ENCODE measurements at regions not wholly inside any gene's neighbourhood (a gene's known extent, or its start where the extent isn't known, plus 50 kb on each side); places are given as distances from the start of the nearest gene placed in this dataset.

DNA sequence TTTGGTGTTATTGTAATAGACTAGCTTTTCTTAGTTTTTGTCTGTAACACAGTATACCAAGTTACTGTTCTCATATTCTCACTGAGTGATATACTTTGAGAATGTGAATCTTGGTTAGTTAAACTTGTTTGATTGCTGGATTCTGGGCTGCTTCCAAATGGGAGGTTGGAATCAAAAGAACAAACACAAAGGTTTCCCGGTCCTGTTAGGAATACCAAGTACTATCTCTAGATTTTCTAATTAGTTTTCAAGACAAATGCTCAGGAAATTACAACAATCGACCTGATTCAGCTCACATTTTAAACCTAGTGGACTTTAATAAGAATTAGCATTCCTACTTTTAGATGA lies 244.3 kb downstream of the CSNK1G3 start:
- peaks cover 0 to 5% (median 0%) of the 10 kb centered on the region in 7 donors for H3K9me3 Mint-ChIP-seq
- Histone ChIP-seq H3K36me3 (ENCODE audit: control insufficient read depth, insufficient read depth, low read length) (no peaks in the 10 kb centered on the region), H3K27ac (ENCODE audit: insufficient read depth, low read length, poor library complexity, severe bottlenecking) (no peak overlapping the region), H3K9me3 (ENCODE audit: control insufficient read depth in 2 of 2, low read length in 2 of 2) (no peaks in the 10 kb centered on the region), H3K4me1 (ENCODE audit: control insufficient read depth, insufficient read depth, low read length, poor library complexity, severe bottlenecking) (no peaks in the 10 kb centered on the region), H3K27me3 (ENCODE audit: control insufficient read depth, insufficient read depth, low read length) (no peaks in the 10 kb centered on the region), H3K4me3 (ENCODE audit: low read depth, low read length) (no peak overlapping the region)
- DNase-seq = no peak
- no peaks in the 10 kb centered on the region for H3K36me3 Mint-ChIP-seq
- H3K4me1 Mint-ChIP-seq = no peaks in the 10 kb centered on the region
- H3K4me3 Mint-ChIP-seq = no peak overlapping the region
- ATAC-seq (ENCODE audit: low read depth in 2 of 2) = no peak
- H3K27me3 Mint-ChIP-seq = no peaks in the 10 kb centered on the region
- no peak overlapping the region for H3K27ac Mint-ChIP-seq

DNA sequence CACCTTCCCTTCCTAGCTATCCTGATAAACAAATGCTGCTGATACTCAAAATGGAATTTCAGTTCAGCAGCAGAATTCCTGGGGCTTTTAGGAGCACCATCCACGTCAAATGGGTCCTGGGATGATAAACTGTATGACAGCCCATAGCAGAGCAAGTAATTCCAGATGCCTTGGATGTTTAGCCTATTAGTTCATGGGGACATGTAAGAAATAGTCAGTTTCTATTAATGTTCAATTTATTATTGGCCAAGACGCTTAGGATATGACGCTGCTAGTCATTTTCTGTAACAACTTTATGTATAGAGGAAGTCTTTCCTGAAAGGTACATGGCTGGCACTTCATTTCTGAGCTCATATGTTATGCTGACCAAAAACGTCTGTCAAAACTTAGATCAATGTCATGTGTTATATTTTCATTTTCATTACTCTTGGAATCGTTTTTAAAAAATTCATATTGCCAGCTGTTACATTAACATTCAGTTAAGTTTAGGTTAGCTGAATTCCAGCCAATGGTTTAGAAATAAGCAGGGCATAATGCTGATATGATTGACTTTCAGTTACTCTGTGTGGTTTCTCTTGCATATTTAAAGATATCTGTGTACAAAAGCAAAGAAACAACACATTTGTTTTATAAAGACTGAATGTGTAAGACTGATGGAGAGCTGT lies 243.8 kb downstream of the CSNK1G3 start:
- H3K36me3 Mint-ChIP-seq = no peaks in the 10 kb centered on the region
- no peaks in the 10 kb centered on the region for H3K36me3 ChIP-seq (ENCODE audit: control insufficient read depth, insufficient read depth, low read length)
- ATAC-seq (ENCODE audit: low read depth in 2 of 2) (no peak), DNase-seq (no peak)
- no peaks in the 10 kb centered on the region for H3K4me1 Mint-ChIP-seq
- no peaks in the 10 kb centered on the region for H3K9me3 ChIP-seq (ENCODE audit: control insufficient read depth in 2 of 2, low read length in 2 of 2)
- no peaks in the 10 kb centered on the region for H3K4me1 ChIP-seq (ENCODE audit: control insufficient read depth, insufficient read depth, low read length, poor library complexity, severe bottlenecking)
- H3K27ac Mint-ChIP-seq = no peak overlapping the region
- no peaks in the 10 kb centered on the region for H3K27me3 ChIP-seq (ENCODE audit: control insufficient read depth, insufficient read depth, low read length)
- H3K4me3 ChIP-seq (ENCODE audit: low read depth, low read length) = no peak overlapping the region
- peaks cover 0 to 5% (median 0%) of the 10 kb centered on the region in 7 donors for H3K9me3 Mint-ChIP-seq
- H3K27me3 Mint-ChIP-seq = no peaks in the 10 kb centered on the region
- no peak overlapping the region for H3K27ac ChIP-seq (ENCODE audit: insufficient read depth, low read length, poor library complexity, severe bottlenecking)
- no peak overlapping the region for H3K4me3 Mint-ChIP-seq

DNA sequence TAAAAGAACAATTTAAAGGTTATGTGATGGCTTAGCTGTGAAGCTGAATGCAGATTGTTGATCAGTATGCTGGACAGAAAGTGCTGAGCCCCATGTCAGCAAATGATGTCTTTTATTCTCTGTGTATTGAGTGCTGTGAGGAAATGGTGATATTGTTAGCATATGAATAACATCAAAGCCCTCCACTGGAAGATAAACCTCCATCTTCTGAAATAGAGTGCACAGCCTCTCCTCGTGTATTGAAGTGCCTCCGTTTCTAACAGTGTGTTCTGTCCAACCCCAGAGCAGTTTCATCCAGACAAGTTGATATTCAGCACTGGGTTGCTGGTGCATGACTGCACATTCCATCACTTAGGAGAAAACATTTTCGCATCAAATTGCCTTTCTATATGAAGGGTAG lies 242.9 kb downstream of the CSNK1G3 start:
- no peak overlapping the region for H3K4me3 ChIP-seq (ENCODE audit: low read depth, low read length)
- no peak overlapping the region for H3K27ac ChIP-seq (ENCODE audit: insufficient read depth, low read length, poor library complexity, severe bottlenecking)
- H3K27ac Mint-ChIP-seq = no peak overlapping the region
- ATAC-seq (ENCODE audit: low read depth in 2 of 2) (no peak), DNase-seq (no peak)
- H3K4me1 ChIP-seq (ENCODE audit: control insufficient read depth, insufficient read depth, low read length, poor library complexity, severe bottlenecking) = no peaks in the 10 kb centered on the region
- H3K27me3 Mint-ChIP-seq = no peaks in the 10 kb centered on the region
- H3K36me3 ChIP-seq (ENCODE audit: control insufficient read depth, insufficient read depth, low read length) = no peaks in the 10 kb centered on the region
- H3K27me3 ChIP-seq (ENCODE audit: control insufficient read depth, insufficient read depth, low read length) = no peaks in the 10 kb centered on the region
- H3K9me3 Mint-ChIP-seq = peaks cover 0 to 5% (median 0%) of the 10 kb centered on the region in 7 donors
- no peaks in the 10 kb centered on the region for H3K36me3 Mint-ChIP-seq
- H3K4me1 Mint-ChIP-seq = no peaks in the 10 kb centered on the region
- H3K4me3 Mint-ChIP-seq = no peak overlapping the region
- H3K9me3 ChIP-seq (ENCODE audit: control insufficient read depth in 2 of 2, low read length in 2 of 2) = no peaks in the 10 kb centered on the region

- H3K27ac ChIP-seq (ENCODE audit: insufficient read depth, low read length, poor library complexity, severe bottlenecking) = no peak overlapping the region
- no peaks in the 10 kb centered on the region for H3K36me3 ChIP-seq (ENCODE audit: control insufficient read depth, insufficient read depth, low read length)
- Mint-ChIP-seq H3K4me1 (no peaks in the 10 kb centered on the region), H3K9me3 (peaks cover 0 to 5% (median 0%) of the 10 kb centered on the region in 7 donors), H3K36me3 (no peaks in the 10 kb centered on the region), H3K27ac (no peak overlapping the region), H3K4me3 (no peak overlapping the region), H3K27me3 (no peaks in the 10 kb centered on the region)
- H3K27me3 ChIP-seq (ENCODE audit: control insufficient read depth, insufficient read depth, low read length) = no peaks in the 10 kb centered on the region
- H3K4me1 ChIP-seq (ENCODE audit: control insufficient read depth, insufficient read depth, low read length, poor library complexity, severe bottlenecking) = no peaks in the 10 kb centered on the region
- DNase-seq = no peak
- H3K4me3 ChIP-seq (ENCODE audit: low read depth, low read length) = no peak overlapping the region
- ATAC-seq (ENCODE audit: low read depth in 2 of 2) = no peak
- H3K9me3 ChIP-seq (ENCODE audit: control insufficient read depth in 2 of 2, low read length in 2 of 2) = no peaks in the 10 kb centered on the region
Observed at GRCh38 chr5:123753937-123754891, 242.2 kb downstream of the CSNK1G3 start.

DNA sequence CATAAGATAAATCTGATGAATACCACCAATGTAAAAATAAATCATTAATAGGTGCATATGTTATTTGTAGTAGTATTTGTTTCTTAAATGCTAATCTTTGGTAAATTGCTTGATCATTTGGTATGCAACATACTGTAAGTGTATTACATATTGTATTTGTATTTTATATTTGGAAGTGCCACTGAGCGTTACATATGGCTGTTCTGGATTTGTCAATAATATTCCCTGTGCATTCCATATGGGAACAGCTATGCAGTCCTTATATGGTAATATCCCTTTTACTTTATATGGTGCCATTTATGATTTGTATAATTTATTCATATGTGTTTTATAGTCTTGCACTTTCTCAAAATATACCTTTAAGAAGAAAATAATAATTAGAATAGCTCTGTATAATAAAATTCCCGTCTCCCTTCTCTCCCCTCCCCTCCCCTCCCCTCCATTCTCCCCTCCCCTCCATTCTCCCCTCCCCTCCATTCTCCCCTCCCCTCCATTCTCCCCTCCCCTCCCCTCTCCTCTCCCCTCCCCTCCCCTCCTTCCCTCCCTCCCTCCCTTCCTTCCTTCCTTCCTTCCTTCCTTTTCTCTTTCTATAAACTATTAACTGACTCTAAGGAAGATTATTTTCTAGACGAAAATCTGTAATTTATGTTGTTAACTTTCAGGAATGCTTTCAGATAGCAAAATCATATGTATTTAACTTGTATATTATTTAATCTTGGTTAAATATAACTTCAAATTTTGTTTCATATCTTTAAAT lies 241.4 kb downstream of the CSNK1G3 start:
- H3K9me3 Mint-ChIP-seq = peaks cover 0 to 2% (median 0%) of the 10 kb centered on the region in 7 donors
- ATAC-seq (ENCODE audit: low read depth in 2 of 2) (no peak), DNase-seq (no peak)
- no peak overlapping the region for H3K4me3 Mint-ChIP-seq
- H3K27ac Mint-ChIP-seq = no peak overlapping the region
- Histone ChIP-seq H3K27me3 (ENCODE audit: control insufficient read depth, insufficient read depth, low read length) (no peaks in the 10 kb centered on the region), H3K4me1 (ENCODE audit: control insufficient read depth, insufficient read depth, low read length, poor library complexity, severe bottlenecking) (no peaks in the 10 kb centered on the region), H3K36me3 (ENCODE audit: control insufficient read depth, insufficient read depth, low read length) (no peaks in the 10 kb centered on the region), H3K4me3 (ENCODE audit: low read depth, low read length) (no peak overlapping the region), H3K27ac (ENCODE audit: insufficient read depth, low read length, poor library complexity, severe bottlenecking) (no peak overlapping the region), H3K9me3 (ENCODE audit: control insufficient read depth in 2 of 2, low read length in 2 of 2) (no peaks in the 10 kb centered on the region)
- H3K36me3 Mint-ChIP-seq = no peaks in the 10 kb centered on the region
- H3K27me3 Mint-ChIP-seq = no peaks in the 10 kb centered on the region
- no peaks in the 10 kb centered on the region for H3K4me1 Mint-ChIP-seq

- no peaks in the 10 kb centered on the region for H3K4me1 Mint-ChIP-seq
- Histone ChIP-seq H3K4me3 (ENCODE audit: low read depth, low read length) (no peak overlapping the region), H3K9me3 (ENCODE audit: control insufficient read depth in 2 of 2, low read length in 2 of 2) (no peaks in the 10 kb centered on the region), H3K27me3 (ENCODE audit: control insufficient read depth, insufficient read depth, low read length) (no peaks in the 10 kb centered on the region), H3K4me1 (ENCODE audit: control insufficient read depth, insufficient read depth, low read length, poor library complexity, severe bottlenecking) (no peaks in the 10 kb centered on the region), H3K27ac (ENCODE audit: insufficient read depth, low read length, poor library complexity, severe bottlenecking) (no peak overlapping the region), H3K36me3 (ENCODE audit: control insufficient read depth, insufficient read depth, low read length) (no peaks in the 10 kb centered on the region)
- ATAC-seq (ENCODE audit: low read depth in 2 of 2) (no peak), DNase-seq (no peak)
- H3K4me3 Mint-ChIP-seq = no peak overlapping the region
- H3K27ac Mint-ChIP-seq = no peak overlapping the region
- H3K9me3 Mint-ChIP-seq = peaks cover 0 to 2% (median 0%) of the 10 kb centered on the region in 7 donors
- H3K36me3 Mint-ChIP-seq = no peaks in the 10 kb centered on the region
- H3K27me3 Mint-ChIP-seq = no peaks in the 10 kb centered on the region
Observed at GRCh38 chr5:123752552-123753179, 240.7 kb downstream of the CSNK1G3 start.

DNA sequence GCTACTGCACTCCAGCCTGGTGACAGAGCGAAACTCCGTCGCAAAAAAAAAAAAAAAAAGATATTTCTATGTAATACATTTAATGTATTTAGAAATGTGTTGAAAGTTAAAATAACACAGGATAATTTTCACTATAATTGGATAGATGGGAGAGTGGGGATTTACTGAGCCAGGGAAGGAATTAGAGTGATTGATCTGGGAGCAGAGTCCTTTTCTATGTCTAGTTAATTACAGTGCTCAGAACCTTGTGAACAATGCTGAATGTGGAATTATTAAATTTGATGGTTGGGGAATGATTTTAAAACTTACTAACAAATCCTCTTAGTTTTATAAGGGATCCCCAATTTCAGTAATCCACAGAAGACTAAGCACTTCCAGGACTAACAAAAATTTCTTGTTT lies 239.7 kb downstream of the CSNK1G3 start:
- Mint-ChIP-seq H3K36me3 (no peaks in the 10 kb centered on the region), H3K27me3 (no peaks in the 10 kb centered on the region), H3K9me3 (peaks cover 0 to 2% (median 0%) of the 10 kb centered on the region in 7 donors), H3K4me1 (no peaks in the 10 kb centered on the region), H3K27ac (no peak overlapping the region), H3K4me3 (no peak overlapping the region)
- H3K27me3 ChIP-seq (ENCODE audit: control insufficient read depth, insufficient read depth, low read length) = no peaks in the 10 kb centered on the region
- no peak overlapping the region for H3K27ac ChIP-seq (ENCODE audit: insufficient read depth, low read length, poor library complexity, severe bottlenecking)
- H3K4me1 ChIP-seq (ENCODE audit: control insufficient read depth, insufficient read depth, low read length, poor library complexity, severe bottlenecking) = no peaks in the 10 kb centered on the region
- no peaks in the 10 kb centered on the region for H3K9me3 ChIP-seq (ENCODE audit: control insufficient read depth in 2 of 2, low read length in 2 of 2)
- H3K36me3 ChIP-seq (ENCODE audit: control insufficient read depth, insufficient read depth, low read length) = no peaks in the 10 kb centered on the region
- no peak overlapping the region for H3K4me3 ChIP-seq (ENCODE audit: low read depth, low read length)
- ATAC-seq (ENCODE audit: low read depth in 2 of 2) (no peak), DNase-seq (no peak)
